HCT116 (cell line): ENCODE measurements at regions not wholly inside any gene's neighbourhood (a gene's known extent, or its start where the extent isn't known, plus 50 kb on each side); places are given as distances from the start of the nearest gene placed in this dataset.

ENCODE experiments used
- ATAC-seq: fragments of 200-7000 bp; cut with Tn5 transposase; 2 replicates; pipeline ENCODE4 v1.9.1; 2020; ENCODE audit warnings: mild to moderate bottlenecking, moderate library complexity
- BruUV-seq: library from RNA; stranded (reverse); fragments of 400-500 nt; replicated peaks from 2 replicates; lab custom pipeline; 2021; lab: Mats Ljungman, UMichigan
- CTCF ChIA-PET: fragments of 300-600 bp; sonication (Branson Sonifier 250); formaldehyde crosslinking; loops from one replicate; lab custom pipeline; 2021; ENCODE audit warnings: antibody characterized with exemption; lab: Charles Lee
- POLR2A ChIA-PET: fragments of 300-600, 350-600 bp; sonication (Branson Sonifier 250); formaldehyde crosslinking; loops from one replicate; lab custom pipeline; 2021; ENCODE audit warnings: antibody characterized with exemption; lab: Charles Lee
- RAD21 ChIA-PET, 2 experiments: fragments of 300-600 bp; sonication (Branson Sonifier 250); formaldehyde crosslinking; loops; one replicate each; lab custom pipeline; 2023; ENCODE audit warnings: low total read pairs in 2 of 2; ENCODE audit not compliant: uncharacterized antibody in 2 of 2, unreplicated experiment in 2 of 2, low non-redundant PET in 1 of 2; lab: Charles Lee
- DNase-seq: peaks from one replicate; pipeline ENCODE4 v3.0.0-alpha.2; 2010; ENCODE audit warnings: low read depth, low spot score
- H2AFZ ChIP-seq: fragments of 200-600 bp; shearing (Covaris generic), sonication (generic); 2 replicates; pipeline ENCODE4 v1.6.1; 2017; ENCODE audit warnings: low read depth, mixed run types, mixed read lengths, antibody characterized with exemption, low read length; ENCODE audit not compliant: poor library complexity, severe bottlenecking
- H3K27ac ChIP-seq: 2 replicates; pipeline ENCODE4 v1.5.1; 2012; ENCODE audit warnings: low read depth, low read length
- H3K27me3 ChIP-seq: fragments of 200-600 bp; sonication (generic); 2 replicates; pipeline ENCODE4 v1.6.1; 2016; ENCODE audit warnings: mixed run types, low read length, mixed read lengths; ENCODE audit not compliant: insufficient read depth
- H3K36me3 ChIP-seq, 2 experiments: fragments of 200-500 bp in 1 of 2; fragments of 200-600 bp in 1 of 2; sonication (Bioruptor generic) in 1 of 2; sonication (generic) in 1 of 2; 2 replicates each; pipeline versions ENCODE4 v1.5.1 to v1.6.1; 2014 to 2016; ENCODE audit warnings: low read length in 2 of 2, inconsistent platforms in 1 of 2, mixed read lengths in 1 of 2, mixed run types in 1 of 2; ENCODE audit not compliant: insufficient read depth in 2 of 2, control insufficient read depth in 1 of 2
- H3K4me1 ChIP-seq, 2 experiments: fragments of 200-600 bp in 1 of 2; sonication (generic) in 1 of 2; 2 replicates each; pipeline versions ENCODE4 v1.5.1 to v1.6.1; 2012 to 2017; ENCODE audit warnings: low read length in 2 of 2, inconsistent platforms in 1 of 2, mild to moderate bottlenecking in 1 of 2, mixed read lengths in 1 of 2, mixed run types in 1 of 2, moderate library complexity in 1 of 2; ENCODE audit not compliant: insufficient read depth in 2 of 2, control insufficient read depth in 1 of 2
- H3K4me2 ChIP-seq: fragments of 200-600 bp; sonication (generic); 2 replicates; pipeline ENCODE4 v1.6.1; 2017; ENCODE audit warnings: mixed run types, low read length, mixed read lengths
- H3K4me3 ChIP-seq, 2 experiments: fragments of 200-600 bp in 1 of 2; sonication (generic) in 1 of 2; replicated peaks in 1 of 2; 2 replicates each; pipeline ENCODE4 v1.5.1; 2011 to 2016; ENCODE audit warnings: low read length in 2 of 2, control low read depth in 1 of 2, low read depth in 1 of 2, mild to moderate bottlenecking in 1 of 2, mixed read lengths in 1 of 2, mixed run types in 1 of 2
- H3K79me2 ChIP-seq: fragments of 200-600 bp; sonication (generic); 2 replicates; pipeline ENCODE4 v1.6.1; 2017; ENCODE audit warnings: mild to moderate bottlenecking, mixed run types, low read length, moderate library complexity, mixed read lengths; ENCODE audit not compliant: insufficient read depth
- H3K9ac ChIP-seq: fragments of 200-600 bp; sonication (generic); 2 replicates; pipeline ENCODE4 v1.6.1; 2016; ENCODE audit warnings: low read length, mixed read lengths
- H3K9me2 ChIP-seq: fragments of 200-600 bp; sonication (generic), shearing (Covaris generic); 2 replicates; pipeline ENCODE4 v1.6.1; 2017; ENCODE audit warnings: mixed run types, mild to moderate bottlenecking, moderate library complexity; ENCODE audit not compliant: insufficient read depth
- H3K9me3 ChIP-seq, 2 experiments: fragments of 200-500 bp in 1 of 2; fragments of 200-600 bp in 1 of 2; sonication (Bioruptor generic) in 1 of 2; sonication (generic) in 1 of 2; 2 replicates each; pipeline ENCODE4 v1.6.1; 2014 to 2017; ENCODE audit warnings: low read length in 2 of 2, mixed read lengths in 2 of 2, inconsistent platforms in 1 of 2, low read depth in 1 of 2, mild to moderate bottlenecking in 1 of 2, mixed run types in 1 of 2, moderate library complexity in 1 of 2; ENCODE audit not compliant: control insufficient read depth in 1 of 2, insufficient read depth in 1 of 2
- H4K20me1 ChIP-seq: fragments of 200-600 bp; sonication (generic), shearing (Covaris generic); 2 replicates; pipeline ENCODE4 v1.6.1; 2017; ENCODE audit warnings: mixed run types, mild to moderate bottlenecking, moderate library complexity; ENCODE audit not compliant: insufficient read depth
- ATF3 ChIP-seq: IDR thresholded peaks from 2 replicates; pipeline ENCODE4 v1.6.1; 2012
- CBX3 ChIP-seq: IDR thresholded peaks from 2 replicates; pipeline ENCODE4 v1.6.1; 2012; ENCODE audit warnings: low read depth
- CEBPB ChIP-seq: IDR thresholded peaks from 2 replicates; pipeline ENCODE4 v1.6.1; 2012; ENCODE audit warnings: low read depth
- CTCF ChIP-seq, 3 experiments: fragments of 200-600 bp in 1 of 3; sonication (generic) in 1 of 3; IDR thresholded peaks in 2 of 3; conservative IDR thresholded peaks in 1 of 3; 2 replicates each; pipeline ENCODE4 v1.5.1; 2012 to 2017; ENCODE audit warnings: low read depth in 2 of 3, low read length in 2 of 3, antibody characterized with exemption in 1 of 3, borderline replicate concordance in 1 of 3, control low read depth in 1 of 3, mild to moderate bottlenecking in 1 of 3, mixed read lengths in 1 of 3, mixed run types in 1 of 3, moderate library complexity in 1 of 3; ENCODE audit not compliant: insufficient read depth in 1 of 3
- EGR1 ChIP-seq: IDR thresholded peaks from 2 replicates; pipeline ENCODE4 v1.6.1; 2012; ENCODE audit warnings: low read depth
- EZH2 ChIP-seq: fragments of 200-600 bp; sonication (generic); IDR thresholded peaks from 2 replicates; pipeline ENCODE4 v1.6.1; 2017; ENCODE audit warnings: antibody characterized with exemption, mixed run types
- EZH2phosphoT487 ChIP-seq: fragments of 200-600 bp; IDR thresholded peaks from 2 replicates; pipeline ENCODE4 v1.6.1; 2018; ENCODE audit warnings: antibody characterized with exemption, borderline replicate concordance
- FOSL1 ChIP-seq: IDR thresholded peaks from 2 replicates; pipeline ENCODE4 v1.6.1; 2012; ENCODE audit warnings: low read depth
- POLR2AphosphoS5 ChIP-seq: IDR thresholded peaks from 2 replicates; pipeline ENCODE4 v1.6.1; 2011; ENCODE audit warnings: mild to moderate bottlenecking, low read depth, low read length, moderate library complexity
- RAD21 ChIP-seq: IDR thresholded peaks from 2 replicates; pipeline ENCODE4 v1.6.1; 2012; ENCODE audit warnings: low read depth, mild to moderate bottlenecking
- REST ChIP-seq: IDR thresholded peaks from 2 replicates; pipeline ENCODE4 v1.6.1; 2012; ENCODE audit warnings: low read depth
- SRF ChIP-seq: IDR thresholded peaks from 2 replicates; pipeline ENCODE4 v1.6.1; 2012; ENCODE audit warnings: low read depth
- TCF7L2 ChIP-seq: IDR thresholded peaks from 2 replicates; pipeline ENCODE4 v1.7.0; 2011; ENCODE audit warnings: borderline replicate concordance, inconsistent platforms; ENCODE audit not compliant: insufficient read depth, insufficient read length; ENCODE audit errors: extremely low read depth
- ZBTB33 ChIP-seq: IDR thresholded peaks from 2 replicates; pipeline ENCODE4 v1.6.1; 2011; ENCODE audit warnings: mild to moderate bottlenecking, low read length, moderate library complexity; ENCODE audit not compliant: insufficient replicate concordance; ENCODE audit errors: extremely low read depth
- ZFX ChIP-seq: fragments of 450-650 bp; IDR thresholded peaks from 2 replicates; pipeline ENCODE4 v1.6.1; 2017
- ZNF274 ChIP-seq: fragments of 200-500 bp; sonication (Bioruptor generic); IDR thresholded peaks from 2 replicates; pipeline ENCODE4 v1.6.1; 2014; ENCODE audit warnings: mild to moderate bottlenecking, low read depth, low read length, inconsistent platforms
- intact Hi-C: fragments of 100-400 bp; cut with micrococcal nuclease; formaldehyde crosslinking; loops from 2 replicates; pipeline ENCODE4 v1.10.0; 2022

- H2AFZ ChIP-seq, result no peak overlapping the region
- no peak overlapping the region for H3K4me2 ChIP-seq
- H3K79me2 ChIP-seq, result no peaks in the 10 kb centered on the region
- no peak overlapping the region for H3K27ac ChIP-seq
- H3K27me3 ChIP-seq, result no peaks in the 10 kb centered on the region
- no peaks in the 10 kb centered on the region for H3K9me3 ChIP-seq
- no peaks in the 10 kb centered on the region for H4K20me1 ChIP-seq
- BruUV-seq, result no TSS peak
- no peak overlapping the region for H3K9ac ChIP-seq
- TF ChIP-seq ATF3 (no peak), RAD21 (no peak), ZFX (no peak), ZNF274 (no peak), POLR2AphosphoS5 (no peak), REST (no peak), EGR1 (no peak), EZH2phosphoT487 (no peak), CEBPB (no peak), CTCF (IDR thresholded peaks at IDR 0.05 in 2 of 3, conservative IDR thresholded peaks at IDR 0.05 in 1 of 3; ENCODE audit: borderline replicate concordance in 1 of 3, insufficient read depth in 1 of 3, low read depth in 2 of 3, low read length in 2 of 3) (no peak), CBX3 (no peak), TCF7L2 (no peak), SRF (no peak), EZH2 (no peak), FOSL1 (no peak), ZBTB33 (no peak)
- ChIA-PET RAD21 (interaction anchor here in 1 of 2 experiments (1.2 kb wide), 1 partner anchor 78 kb away, joined by 3 read pairs; no protein-coding TSS in a partner anchor), CTCF (no interaction called here), POLR2A (no interaction called here)
- DNase-seq (no peak), ATAC-seq (no peak)
- intact Hi-C loops, result loop anchor here (2.0 kb wide), 1 partner anchor 210 kb away; no protein-coding TSS in a partner anchor
- H3K4me3 ChIP-seq, result no peak overlapping the region
- H3K9me2 ChIP-seq, result no peaks in the 10 kb centered on the region
- H3K36me3 ChIP-seq, result no peaks in the 10 kb centered on the region
- H3K4me1 ChIP-seq, result no peaks in the 10 kb centered on the region
Observed at GRCh38 chr6:133040803-133041419, 200.2 kb upstream of the EYA4 start.
